MM.1S (cell line): ENCODE measurements at regions not wholly inside any gene's neighbourhood (a gene's known extent, or its start where the extent isn't known, plus 50 kb on each side); places are given as distances from the start of the nearest gene placed in this dataset.

Source experiments
- DNase-seq: peaks from one replicate; pipeline ENCODE4 v3.0.0-alpha.2; 2015
- H2AFZ ChIP-seq: fragments of 300-600 bp; sonication (generic); 2 replicates; pipeline ENCODE4 v1.6.0; 2016; ENCODE audit warnings: antibody characterized with exemption, low read length
- H3F3A ChIP-seq: fragments of 300-600 bp; sonication (generic); 2 replicates; pipeline ENCODE4 v1.6.1; 2016; ENCODE audit warnings: mild to moderate bottlenecking, antibody characterized with exemption, low read length, moderate library complexity, mixed read lengths; ENCODE audit not compliant: insufficient read depth
- H3K27ac ChIP-seq: fragments of 300-600 bp; sonication (generic); 2 replicates; pipeline ENCODE4 v1.5.1; 2016; ENCODE audit warnings: mild to moderate bottlenecking, low read length
- H3K27me3 ChIP-seq: fragments of 300-600 bp; sonication (generic); replicated peaks from 2 replicates; pipeline ENCODE4 v1.6.0; 2016; ENCODE audit warnings: low read length; ENCODE audit not compliant: insufficient read depth
- H3K36me3 ChIP-seq: fragments of 300-600 bp; sonication (generic); replicated peaks from 2 replicates; pipeline ENCODE4 v1.6.1; 2016; ENCODE audit warnings: mild to moderate bottlenecking, low read length, mixed read lengths; ENCODE audit not compliant: insufficient read depth
- H3K4me1 ChIP-seq: fragments of 300-600 bp; sonication (generic); 2 replicates; pipeline ENCODE4 v1.6.1; 2016; ENCODE audit warnings: low read length, mixed read lengths
- H3K4me2 ChIP-seq: fragments of 300-600 bp; sonication (generic); 2 replicates; pipeline ENCODE4 v1.6.0; 2016; ENCODE audit warnings: low read depth, low read length
- H3K4me3 ChIP-seq: fragments of 300-600 bp; sonication (generic); 2 replicates; pipeline ENCODE4 v1.5.1; 2016; ENCODE audit warnings: low read length, mixed read lengths
- H3K79me2 ChIP-seq: fragments of 300-600 bp; sonication (generic); 2 replicates; pipeline ENCODE4 v1.6.1; 2016; ENCODE audit warnings: mixed run types, low read length, mixed read lengths
- H3K9ac ChIP-seq: fragments of 300-600 bp; sonication (generic); 2 replicates; pipeline ENCODE4 v1.6.1; 2016; ENCODE audit warnings: low read length, mixed read lengths
- H3K9me2 ChIP-seq: fragments of 300-600 bp; sonication (generic); replicated peaks from 2 replicates; pipeline ENCODE4 v1.6.1; 2016; ENCODE audit warnings: mild to moderate bottlenecking, low read length, mixed read lengths; ENCODE audit not compliant: insufficient read depth
- H3K9me3 ChIP-seq: fragments of 300-600 bp; sonication (generic); replicated peaks from 2 replicates; pipeline ENCODE4 v1.6.1; 2016; ENCODE audit warnings: mild to moderate bottlenecking, low read length, mixed read lengths; ENCODE audit not compliant: insufficient read depth
- H4K20me1 ChIP-seq: fragments of 300-600 bp; sonication (generic); 2 replicates; pipeline ENCODE4 v1.6.1; 2016; ENCODE audit warnings: mild to moderate bottlenecking, low read length, moderate library complexity, mixed read lengths; ENCODE audit not compliant: insufficient read depth
- CTCF ChIP-seq: fragments of 300-600 bp; sonication (generic); IDR thresholded peaks from 2 replicates; pipeline ENCODE4 v1.5.1; 2016; ENCODE audit warnings: antibody characterized with exemption, low read length, mixed read lengths
- EZH2 ChIP-seq: fragments of 300-600 bp; sonication (generic); optimal IDR thresholded peaks from 2 replicates; pipeline ENCODE3; 2017; ENCODE audit warnings: low read depth, mild to moderate bottlenecking, antibody characterized with exemption, low read length, mixed read lengths
- EZH2phosphoT487 ChIP-seq: fragments of 300-600 bp; sonication (generic); IDR thresholded peaks from 2 replicates; pipeline ENCODE4 v1.6.1; 2018; ENCODE audit warnings: antibody characterized with exemption, low read length

GRCh38 chr15:91566141-91566540, 287.4 kb upstream of the SLCO3A1 start:
- Histone ChIP-seq H3K4me1 (no peaks in the 10 kb centered on the region), H3K4me3 (no peak overlapping the region), H3F3A (no peaks in the 10 kb centered on the region), H3K9ac (no peak overlapping the region), H3K27ac (no peak overlapping the region), H3K27me3 (no peaks in the 10 kb centered on the region), H2AFZ (no peak overlapping the region), H3K4me2 (no peak overlapping the region), H3K9me2 (no peaks in the 10 kb centered on the region), H4K20me1 (no peaks in the 10 kb centered on the region), H3K9me3 (no peaks in the 10 kb centered on the region), H3K36me3 (no peaks in the 10 kb centered on the region), H3K79me2 (no peaks in the 10 kb centered on the region)
- DNase-seq = no peak
- TF ChIP-seq CTCF = no peak
- TF ChIP-seq EZH2phosphoT487 = no peak
- no peak for TF ChIP-seq EZH2

- H3K4me1 ChIP-seq = no peaks in the 10 kb centered on the region
- no peak for DNase-seq
- H3K79me2 ChIP-seq = no peaks in the 10 kb centered on the region
- no peak overlapping the region for H3K27ac ChIP-seq
- H4K20me1 ChIP-seq = no peaks in the 10 kb centered on the region
- H3K9ac ChIP-seq = no peak overlapping the region
- no peaks in the 10 kb centered on the region for H3K36me3 ChIP-seq
- no peak for TF ChIP-seq EZH2phosphoT487
- TF ChIP-seq CTCF = no peak
- TF ChIP-seq EZH2 = no peak
- H3K9me3 ChIP-seq = no peaks in the 10 kb centered on the region
- no peak overlapping the region for H3K4me3 ChIP-seq
- no peak overlapping the region for H2AFZ ChIP-seq
- H3K4me2 ChIP-seq = no peak overlapping the region
- no peaks in the 10 kb centered on the region for H3K9me2 ChIP-seq
- no peaks in the 10 kb centered on the region for H3K27me3 ChIP-seq
- H3F3A ChIP-seq = no peaks in the 10 kb centered on the region
Observed at GRCh38 chr15:91568036-91568435, 285.5 kb upstream of the SLCO3A1 start.

- no peaks in the 10 kb centered on the region for H3K4me1 ChIP-seq
- no peak overlapping the region for H3K27ac ChIP-seq
- no peaks in the 10 kb centered on the region for H3K27me3 ChIP-seq
- H3K9me3 ChIP-seq = no peaks in the 10 kb centered on the region
- H3K79me2 ChIP-seq = no peaks in the 10 kb centered on the region
- no peak overlapping the region for H3K9ac ChIP-seq
- H2AFZ ChIP-seq = no peak overlapping the region
- H3K9me2 ChIP-seq = no peaks in the 10 kb centered on the region
- H3K36me3 ChIP-seq = no peaks in the 10 kb centered on the region
- no peak overlapping the region for H3K4me2 ChIP-seq
- H4K20me1 ChIP-seq = no peaks in the 10 kb centered on the region
- H3F3A ChIP-seq = no peaks in the 10 kb centered on the region
- no peak overlapping the region for H3K4me3 ChIP-seq
- no peak for DNase-seq
- TF ChIP-seq EZH2 (no peak), CTCF (no peak), EZH2phosphoT487 (no peak)
Observed at GRCh38 chr15:91572110-91572509, 281.4 kb upstream of the SLCO3A1 start.

GRCh38 chr15:91576096-91576495, 277.4 kb upstream of the SLCO3A1 start:
- no peaks in the 10 kb centered on the region for H3K79me2 ChIP-seq
- no peaks in the 10 kb centered on the region for H3K9me2 ChIP-seq

More at GRCh38 chr15:91576096-91576495, 277.4 kb upstream of the SLCO3A1 start:
- DNase-seq = no peak
- Histone ChIP-seq H4K20me1 (no peaks in the 10 kb centered on the region), H3K4me3 (no peak overlapping the region), H3K9ac (no peak overlapping the region), H3K9me3 (no peaks in the 10 kb centered on the region), H3K4me1 (no peaks in the 10 kb centered on the region), H3K36me3 (no peaks in the 10 kb centered on the region), H3K4me2 (no peak overlapping the region), H3K27me3 (no peaks in the 10 kb centered on the region), H2AFZ (no peak overlapping the region), H3K27ac (no peak overlapping the region), H3F3A (no peaks in the 10 kb centered on the region)
- no peak for TF ChIP-seq EZH2phosphoT487
- no peak for TF ChIP-seq EZH2
- TF ChIP-seq CTCF = no peak
